GM23338 (cell line): ENCODE measurements at regions not wholly inside any gene's neighbourhood (a gene's known extent, or its start where the extent isn't known, plus 50 kb on each side); places are given as distances from the start of the nearest gene placed in this dataset.

Experiments used
- ATAC-seq: fragments of 200-7000 bp; cut with Tn5 transposase; 3 replicates; pipeline ENCODE4 v1.9.1; 2020
- DNase-seq: peaks from one replicate; pipeline ENCODE4 v3.0.0-alpha.2; 2015; ENCODE audit warnings: low spot score
- H2AFZ ChIP-seq: fragments of 200-600 bp; sonication (generic); 2 replicates; pipeline ENCODE4 v1.8.0; 2016; ENCODE audit warnings: antibody characterized with exemption, mild to moderate bottlenecking, moderate library complexity
- H3F3A ChIP-seq: fragments of 200-600 bp; sonication (generic); replicated peaks from 2 replicates; pipeline ENCODE4 v1.8.0; 2017; ENCODE audit warnings: antibody characterized with exemption, mixed run types, low read depth
- H3K27ac ChIP-seq: fragments of 200-600 bp; sonication (generic); 2 replicates; pipeline ENCODE4 v1.6.1; 2016; ENCODE audit warnings: low read depth
- H3K27me3 ChIP-seq: fragments of 200-600 bp; sonication (generic); 2 replicates; pipeline ENCODE4 v1.8.0; 2016; ENCODE audit warnings: mild to moderate bottlenecking, mixed run types, moderate library complexity; ENCODE audit not compliant: insufficient read depth
- H3K36me3 ChIP-seq: fragments of 200-600 bp; sonication (generic); 2 replicates; pipeline ENCODE4 v1.8.0; 2016; ENCODE audit warnings: mild to moderate bottlenecking; ENCODE audit not compliant: insufficient read depth
- H3K4me1 ChIP-seq: fragments of 200-600 bp; sonication (generic); 2 replicates; pipeline ENCODE4 v1.8.0; 2016; ENCODE audit warnings: mild to moderate bottlenecking, moderate library complexity; ENCODE audit not compliant: insufficient read depth
- H3K4me2 ChIP-seq: fragments of 200-600 bp; sonication (generic); 2 replicates; pipeline ENCODE4 v1.7.1; 2017; ENCODE audit warnings: mixed run types
- H3K4me3 ChIP-seq: fragments of 200-600 bp; sonication (generic); 2 replicates; pipeline ENCODE4 v1.6.1; 2016; ENCODE audit warnings: mixed run types
- H3K79me2 ChIP-seq: fragments of 200-600 bp; sonication (generic); replicated peaks from 2 replicates; pipeline ENCODE4 v1.8.0; 2017; ENCODE audit warnings: mild to moderate bottlenecking; ENCODE audit not compliant: insufficient read depth
- H3K9me2 ChIP-seq: fragments of 200-600 bp; sonication (generic); 2 replicates; pipeline ENCODE4 v1.8.0; 2017; ENCODE audit not compliant: insufficient read depth
- H4K20me1 ChIP-seq: fragments of 200-600 bp; sonication (generic); replicated peaks from 2 replicates; pipeline ENCODE4 v1.8.0; 2017; ENCODE audit warnings: mild to moderate bottlenecking; ENCODE audit not compliant: insufficient read depth
- H3K27ac Mint-ChIP-seq: 2 replicates; pipeline ENCODE4 v1.8.0; 2020; ENCODE audit warnings: inconsistent platforms, mild to moderate bottlenecking, moderate library complexity, mixed read lengths
- H3K27me3 Mint-ChIP-seq: 3 replicates; pipeline ENCODE4 v1.8.0; 2022; ENCODE audit warnings: low read depth, mild to moderate bottlenecking, moderate library complexity, mixed read lengths, inconsistent platforms; ENCODE audit not compliant: insufficient read depth, poor library complexity
- H3K36me3 Mint-ChIP-seq: 3 replicates; pipeline ENCODE4 v1.8.0; 2021; ENCODE audit warnings: low read depth, mild to moderate bottlenecking, inconsistent platforms, moderate library complexity, mixed read lengths
- H3K4me1 Mint-ChIP-seq: 3 replicates; pipeline ENCODE4 v1.8.0; 2020; ENCODE audit warnings: mild to moderate bottlenecking, inconsistent platforms, mixed read lengths
- H3K4me3 Mint-ChIP-seq: 3 replicates; pipeline ENCODE4 v1.8.0; 2021; ENCODE audit warnings: moderate library complexity, mild to moderate bottlenecking, inconsistent platforms, mixed read lengths
- H3K9me3 Mint-ChIP-seq: 3 replicates; pipeline ENCODE4 v1.8.0; 2020; ENCODE audit warnings: moderate library complexity, mild to moderate bottlenecking, inconsistent platforms, mixed read lengths
- CREB1 ChIP-seq: fragments of 250-450 bp; sonication (Bioruptor Pico); IDR thresholded peaks from 2 replicates; pipeline ENCODE4 v1.5.0; 2020; ENCODE audit warnings: low read depth, mild to moderate bottlenecking, moderate library complexity
- CTCF ChIP-seq, 2 experiments: fragments of 200-600 bp in 1 of 2; sonication (generic) in 1 of 2; conservative IDR thresholded peaks; 2 replicates each; pipeline versions ENCODE4 v1.5.1 to v1.6.1; 2016 to 2017; ENCODE audit warnings: antibody characterized with exemption in 2 of 2, low read depth in 2 of 2, mild to moderate bottlenecking in 2 of 2, moderate library complexity in 1 of 2
- EZH2 ChIP-seq: fragments of 200-600 bp; sonication (generic); IDR thresholded peaks from one replicate; pipeline ENCODE4 v1.8.0; 2017; ENCODE audit warnings: antibody characterized with exemption, mild to moderate bottlenecking, low read depth; ENCODE audit not compliant: unreplicated experiment
- EZH2phosphoT487 ChIP-seq: fragments of 200-600 bp; sonication (generic); IDR thresholded peaks from one replicate; pipeline ENCODE4 v1.8.1; 2018; ENCODE audit warnings: antibody characterized with exemption; ENCODE audit not compliant: unreplicated experiment
- JUNB ChIP-seq: IDR thresholded peaks from one replicate; pipeline ENCODE4 v1.6.1; 2016; ENCODE audit warnings: antibody characterized with exemption; ENCODE audit not compliant: unreplicated experiment
- NANOG ChIP-seq: IDR thresholded peaks from 2 replicates; pipeline ENCODE4 v1.6.1; 2016; ENCODE audit warnings: antibody characterized with exemption, borderline replicate concordance
- POLR2AphosphoS5 ChIP-seq: IDR thresholded peaks from 2 replicates; pipeline ENCODE4 v1.6.1; 2016; ENCODE audit warnings: antibody characterized with exemption, low read depth
- STAT1 ChIP-seq: IDR thresholded peaks from one replicate; pipeline ENCODE4 v1.6.1; 2016; ENCODE audit warnings: antibody characterized with exemption; ENCODE audit not compliant: unreplicated experiment
- ZNF114 ChIP-seq: fragments of 250-450 bp; sonication (Bioruptor Pico); IDR thresholded peaks from 2 replicates; pipeline ENCODE4 v1.5.0; 2020; ENCODE audit warnings: mild to moderate bottlenecking, moderate library complexity
- ZNF331 ChIP-seq: fragments of 250-450 bp; sonication (Bioruptor Pico); IDR thresholded peaks from 2 replicates; pipeline ENCODE4 v1.5.0; 2020; ENCODE audit warnings: low read depth, mild to moderate bottlenecking, moderate library complexity
- ZNF462 ChIP-seq: fragments of 250-450 bp; sonication (Bioruptor Pico); IDR thresholded peaks from 2 replicates; pipeline ENCODE4 v1.5.0; 2020; ENCODE audit warnings: mild to moderate bottlenecking, moderate library complexity
- TF ChIP-seq, protein P1 (sequence below): IDR thresholded peaks from one replicate; pipeline ENCODE4 v1.6.1; 2018; ENCODE audit warnings: antibody characterized with exemption; ENCODE audit not compliant: unreplicated experiment
- TF ChIP-seq, protein P2 (sequence below): IDR thresholded peaks from 2 replicates; pipeline ENCODE4 v1.6.1; 2016; ENCODE audit warnings: antibody characterized with exemption

DNA sequence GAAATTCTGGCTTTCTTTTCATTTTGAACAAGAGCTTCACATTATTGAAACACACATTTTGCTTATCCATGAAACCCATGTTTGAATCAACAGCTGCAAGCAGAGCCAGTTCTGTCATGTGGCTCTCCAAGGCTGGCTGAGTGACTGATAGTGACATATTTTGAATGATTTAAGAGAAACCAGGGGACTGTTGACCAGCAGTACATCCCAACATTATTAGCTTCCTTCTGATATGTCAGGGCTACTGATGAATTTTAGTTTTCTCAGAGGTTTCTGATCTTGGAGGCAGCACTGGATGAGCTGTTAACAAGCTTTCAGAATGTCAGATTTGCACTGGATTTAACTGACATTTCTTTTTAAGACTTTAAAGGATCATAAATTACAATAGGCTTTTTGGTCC lies 74.6 kb upstream of the GRXCR1 start (continued):
- TF ChIP-seq JUNB (no peak), ZNF331 (no peak)

GRCh38 chr4:42816880-42817400 lies 75.6 kb upstream of the GRXCR1 start:
- H4K20me1 ChIP-seq: no peaks in the 10 kb centered on the region
- no peaks in the 10 kb centered on the region for H3K9me2 ChIP-seq
- DNase-seq (no peak), ATAC-seq (no peak)
- no peak overlapping the region for H3K4me3 Mint-ChIP-seq
- no peak overlapping the region for H3K27ac ChIP-seq
- no peaks in the 10 kb centered on the region for H3K27me3 ChIP-seq
- no peaks in the 10 kb centered on the region for H3F3A ChIP-seq
- H3K27me3 Mint-ChIP-seq: no peaks in the 10 kb centered on the region
- H3K4me1 ChIP-seq: no peaks in the 10 kb centered on the region
- H3K4me3 ChIP-seq: no peak overlapping the region
- H3K36me3 ChIP-seq: no peaks in the 10 kb centered on the region
- H3K4me1 Mint-ChIP-seq: no peaks in the 10 kb centered on the region
- no peaks in the 10 kb centered on the region for H3K36me3 Mint-ChIP-seq
- H2AFZ ChIP-seq: no peak overlapping the region
- H3K9me3 Mint-ChIP-seq: no peaks in the 10 kb centered on the region
- H3K4me2 ChIP-seq: no peak overlapping the region
- no peak overlapping the region for H3K27ac Mint-ChIP-seq
- no peaks in the 10 kb centered on the region for H3K79me2 ChIP-seq
- TF ChIP-seq STAT1 (no peak), EZH2phosphoT487 (no peak), CTCF (conservative IDR thresholded peaks at IDR 0.05; ENCODE audit: low read depth in 2 of 2) (no peak), NANOG (no peak), CREB1 (CRISPR knock-in tag) (no peak), ZNF331 (no peak), POLR2AphosphoS5 (no peak), JUNB (no peak), ZNF114 (CRISPR knock-in tag) (no peak), ZNF462 (CRISPR knock-in tag) (no peak), EZH2 (no peak)
- TF ChIP-seq, protein P1, sequence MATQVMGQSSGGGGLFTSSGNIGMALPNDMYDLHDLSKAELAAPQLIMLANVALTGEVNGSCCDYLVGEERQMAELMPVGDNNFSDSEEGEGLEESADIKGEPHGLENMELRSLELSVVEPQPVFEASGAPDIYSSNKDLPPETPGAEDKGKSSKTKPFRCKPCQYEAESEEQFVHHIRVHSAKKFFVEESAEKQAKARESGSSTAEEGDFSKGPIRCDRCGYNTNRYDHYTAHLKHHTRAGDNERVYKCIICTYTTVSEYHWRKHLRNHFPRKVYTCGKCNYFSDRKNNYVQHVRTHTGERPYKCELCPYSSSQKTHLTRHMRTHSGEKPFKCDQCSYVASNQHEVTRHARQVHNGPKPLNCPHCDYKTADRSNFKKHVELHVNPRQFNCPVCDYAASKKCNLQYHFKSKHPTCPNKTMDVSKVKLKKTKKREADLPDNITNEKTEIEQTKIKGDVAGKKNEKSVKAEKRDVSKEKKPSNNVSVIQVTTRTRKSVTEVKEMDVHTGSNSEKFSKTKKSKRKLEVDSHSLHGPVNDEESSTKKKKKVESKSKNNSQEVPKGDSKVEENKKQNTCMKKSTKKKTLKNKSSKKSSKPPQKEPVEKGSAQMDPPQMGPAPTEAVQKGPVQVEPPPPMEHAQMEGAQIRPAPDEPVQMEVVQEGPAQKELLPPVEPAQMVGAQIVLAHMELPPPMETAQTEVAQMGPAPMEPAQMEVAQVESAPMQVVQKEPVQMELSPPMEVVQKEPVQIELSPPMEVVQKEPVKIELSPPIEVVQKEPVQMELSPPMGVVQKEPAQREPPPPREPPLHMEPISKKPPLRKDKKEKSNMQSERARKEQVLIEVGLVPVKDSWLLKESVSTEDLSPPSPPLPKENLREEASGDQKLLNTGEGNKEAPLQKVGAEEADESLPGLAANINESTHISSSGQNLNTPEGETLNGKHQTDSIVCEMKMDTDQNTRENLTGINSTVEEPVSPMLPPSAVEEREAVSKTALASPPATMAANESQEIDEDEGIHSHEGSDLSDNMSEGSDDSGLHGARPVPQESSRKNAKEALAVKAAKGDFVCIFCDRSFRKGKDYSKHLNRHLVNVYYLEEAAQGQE: no peak
- TF ChIP-seq, protein P2, sequence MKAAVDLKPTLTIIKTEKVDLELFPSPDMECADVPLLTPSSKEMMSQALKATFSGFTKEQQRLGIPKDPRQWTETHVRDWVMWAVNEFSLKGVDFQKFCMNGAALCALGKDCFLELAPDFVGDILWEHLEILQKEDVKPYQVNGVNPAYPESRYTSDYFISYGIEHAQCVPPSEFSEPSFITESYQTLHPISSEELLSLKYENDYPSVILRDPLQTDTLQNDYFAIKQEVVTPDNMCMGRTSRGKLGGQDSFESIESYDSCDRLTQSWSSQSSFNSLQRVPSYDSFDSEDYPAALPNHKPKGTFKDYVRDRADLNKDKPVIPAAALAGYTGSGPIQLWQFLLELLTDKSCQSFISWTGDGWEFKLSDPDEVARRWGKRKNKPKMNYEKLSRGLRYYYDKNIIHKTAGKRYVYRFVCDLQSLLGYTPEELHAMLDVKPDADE: no peak
